Cardiac fibroblast (primary cell): ENCODE measurements at regions not wholly inside any gene's neighbourhood (a gene's known extent, or its start where the extent isn't known, plus 50 kb on each side); places are given as distances from the start of the nearest gene placed in this dataset.

ENCODE experiments used
- DNase-seq, 2 donors: peaks; one replicate each; pipeline versions ENCODE4 v3.0.0 to v3.0.0-alpha.2; 2010; ENCODE audit warnings: low read depth in 2 of 2
- H3K4me3 ChIP-seq, 2 donors: replicated peaks in 1 of 2; 1 replicate in 1 of 2; 2 replicates in 1 of 2; pipeline ENCODE4 v1.5.1; 2011; ENCODE audit warnings: low read depth in 2 of 2, low read length in 2 of 2, mild to moderate bottlenecking in 2 of 2, moderate library complexity in 1 of 2
- CTCF ChIP-seq: IDR thresholded peaks from one replicate; pipeline ENCODE4 v1.5.1; 2011; ENCODE audit warnings: low read depth, mild to moderate bottlenecking, low read length, inconsistent platforms

GRCh38 chr7:20959281-20959680, 172.6 kb upstream of the SP8 start:
- H3K4me3 ChIP-seq = no peak overlapping the region
- TF ChIP-seq CTCF = no peak
- no peak for DNase-seq

- no peak for DNase-seq
- no peak for TF ChIP-seq CTCF
- H3K4me3 ChIP-seq = no peak overlapping the region
Measured at GRCh38 chr7:20963556-20964280, 177.0 kb upstream of the SP8 start.

- DNase-seq = no peak
- TF ChIP-seq CTCF = no peak
- no peak overlapping the region for H3K4me3 ChIP-seq
Measured at GRCh38 chr7:20964281-20964918, 177.7 kb upstream of the SP8 start.

- no peak overlapping the region for H3K4me3 ChIP-seq
- no peak for TF ChIP-seq CTCF
- DNase-seq = no peak
Measured at GRCh38 chr7:20971219-20971618, 184.5 kb upstream of the SP8 start.

- no peak overlapping the region for H3K4me3 ChIP-seq
- no peak for TF ChIP-seq CTCF
Measured at GRCh38 chr7:20980232-20980631, 193.5 kb upstream of the SP8 start.

GRCh38 chr7:20980668-20981264, 194.1 kb upstream of the SP8 start:
- no peak for TF ChIP-seq CTCF
- DNase-seq = no peak
- H3K4me3 ChIP-seq = no peak overlapping the region

More at GRCh38 chr7:20980232-20980631, 193.5 kb upstream of the SP8 start:
- DNase-seq = no peak
